ENCODE measurements at regions not wholly inside any gene's neighbourhood (a gene's known extent, or its start where the extent isn't known, plus 50 kb on each side); places are given as distances from the start of the nearest gene placed in this dataset.

DNA sequence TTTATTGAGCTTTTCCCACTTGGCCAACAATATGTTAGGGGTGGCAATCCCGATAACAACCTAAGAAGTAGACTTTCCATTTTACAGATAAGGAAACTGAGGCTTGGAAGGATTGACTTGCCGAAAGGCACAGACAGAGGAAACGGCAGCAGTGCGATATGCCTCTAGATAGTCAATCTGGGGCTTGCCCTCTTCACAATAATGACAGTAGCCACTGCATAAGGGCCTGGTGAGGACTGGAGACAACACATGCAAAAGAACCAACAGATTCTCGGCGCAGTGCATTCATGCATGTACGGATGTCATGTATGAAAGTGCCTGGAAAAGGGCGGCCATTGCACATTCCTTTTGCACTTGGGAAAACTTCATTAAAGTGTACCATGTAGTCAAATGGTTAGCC, 811.2 kb downstream of the RNF144A start:
- TF ChIP-seq POLR2AphosphoS5 (IDR thresholded peaks at IDR 0.05; ENCODE audit: low read depth, low read length) (no peak), REST (IDR thresholded peaks at IDR 0.05; ENCODE audit: insufficient read depth in 1 of 2, low read depth in 2 of 2, low read length in 2 of 2) (no peak)
